ENCODE measurements at regions not wholly inside any gene's neighbourhood (a gene's known extent, or its start where the extent isn't known, plus 50 kb on each side); places are given as distances from the start of the nearest gene placed in this dataset.

GRCh38 chr6:6402006-6402405, 81.5 kb upstream of the F13A1 start:
- ChIA-PET POLR2A (no interaction called here), CTCF (interaction anchor here (1.5 kb wide), 1 partner anchor 14 kb away, joined by 3 read pairs; no protein-coding TSS in a partner anchor)
- DNase-seq (ENCODE audit: extremely low spot score) = no peak
- TF ChIP-seq CTCF (IDR thresholded peaks at IDR 0.05; ENCODE audit: control extremely low read depth, extremely low read depth, low read depth, missing control alignments) = no peak

DNA sequence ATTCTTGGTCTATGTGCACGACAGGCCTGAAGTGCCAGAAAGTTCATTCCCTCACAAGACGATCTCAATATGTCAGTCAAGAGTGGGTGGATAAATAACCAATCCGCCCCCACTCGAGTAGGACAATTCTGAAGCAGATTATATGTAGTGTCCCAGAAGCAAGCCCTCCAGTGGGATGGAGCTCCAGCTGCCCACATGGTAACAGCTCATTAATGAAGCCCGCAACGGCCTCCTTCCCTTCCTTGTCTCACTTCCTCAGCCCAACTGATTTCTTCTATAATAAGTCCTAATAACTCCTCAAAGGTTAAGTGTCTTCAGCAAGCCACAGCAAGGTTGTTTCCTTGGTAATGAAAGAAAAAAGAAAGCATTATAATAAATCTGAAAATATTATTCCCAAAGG, 82.1 kb upstream of the F13A1 start:
- DNase-seq (ENCODE audit: extremely low spot score) = no peak
- POLR2A ChIA-PET = no interaction called here
- CTCF ChIA-PET = interaction anchor here (1.5 kb wide), 1 partner anchor 14 kb away, joined by 3 read pairs; no protein-coding TSS in a partner anchor
- TF ChIP-seq CTCF (IDR thresholded peaks at IDR 0.05; ENCODE audit: control extremely low read depth, extremely low read depth, low read depth, missing control alignments) = no peak

GRCh38 chr6:6405031-6405430, 84.6 kb upstream of the F13A1 start:
- TF ChIP-seq CTCF (IDR thresholded peaks at IDR 0.05; ENCODE audit: control extremely low read depth, extremely low read depth, low read depth, missing control alignments) = no peak
- ChIA-PET POLR2A (no interaction called here), CTCF (no interaction called here)
- DNase-seq (ENCODE audit: extremely low spot score) = no peak

- TF ChIP-seq CTCF (IDR thresholded peaks at IDR 0.05; ENCODE audit: control extremely low read depth, extremely low read depth, low read depth, missing control alignments) = no peak
- no peak for DNase-seq (ENCODE audit: extremely low spot score)
- ChIA-PET POLR2A (no interaction called here), CTCF (no interaction called here)
Observed at GRCh38 chr6:6405997-6406714, 85.7 kb upstream of the F13A1 start.

DNA sequence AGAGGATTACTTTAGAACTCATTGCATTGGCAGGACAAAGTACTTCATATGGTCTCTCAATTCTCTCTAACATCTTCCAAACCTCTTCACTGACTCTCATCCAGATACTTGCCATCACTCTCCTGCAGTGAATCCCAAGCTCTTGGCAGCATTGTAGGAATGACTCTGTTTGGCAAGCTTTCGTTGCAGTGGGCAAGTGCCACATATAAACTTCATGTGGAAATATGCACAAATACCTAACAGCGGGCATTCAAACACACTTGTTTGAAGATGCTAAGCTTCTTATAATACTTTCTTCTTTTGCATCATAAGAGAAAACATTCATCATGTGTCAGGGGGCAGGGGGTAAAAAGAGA, 86.2 kb upstream of the F13A1 start:
- no peak for TF ChIP-seq CTCF (IDR thresholded peaks at IDR 0.05; ENCODE audit: control extremely low read depth, extremely low read depth, low read depth, missing control alignments)
- DNase-seq (ENCODE audit: extremely low spot score) = no peak
- POLR2A ChIA-PET = interaction anchor here (0.9 kb wide), 1 partner anchor 11 kb away, joined by 3 read pairs; no protein-coding TSS in a partner anchor
- CTCF ChIA-PET = interaction anchor here (1.0 to 1.7 kb wide), 2 partner anchors 9 to 140 kb away, joined by 3 to 7 read pairs; no protein-coding TSS in a partner anchor

DNA sequence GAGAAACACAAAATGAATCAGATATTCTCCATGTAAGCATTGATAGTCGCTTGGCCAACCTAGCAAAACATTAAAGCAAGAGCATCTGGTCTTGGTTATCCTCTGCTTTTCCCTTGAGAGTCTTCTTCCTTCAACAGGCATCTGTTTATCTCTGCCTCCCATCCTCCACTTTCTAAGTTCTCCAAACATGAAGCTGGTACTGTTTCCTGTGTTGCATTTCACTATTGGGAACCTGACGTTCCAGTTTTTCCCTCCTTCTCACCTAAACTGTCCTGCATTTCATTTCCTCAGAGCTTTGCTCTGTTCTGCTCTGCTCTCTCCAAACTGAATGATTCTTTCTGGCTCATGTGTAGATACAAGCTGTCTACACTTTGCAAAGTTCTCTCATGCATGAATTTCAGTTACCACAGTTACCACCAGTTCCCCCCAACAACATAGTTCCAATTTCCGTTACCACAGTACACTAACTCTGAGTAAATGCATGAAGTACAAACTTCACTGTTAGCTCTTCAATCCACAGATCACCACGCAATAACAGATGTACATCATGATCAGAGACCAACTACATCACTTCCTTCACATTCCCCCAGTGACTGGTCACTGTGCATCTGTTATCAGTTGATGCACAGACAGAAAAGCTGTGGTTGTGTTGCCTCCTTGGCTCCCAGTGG, 86.7 kb upstream of the F13A1 start:
- no peak for TF ChIP-seq CTCF (IDR thresholded peaks at IDR 0.05; ENCODE audit: control extremely low read depth, extremely low read depth, low read depth, missing control alignments)
- peak; percentile 52 for DNase-seq (ENCODE audit: extremely low spot score)
- ChIA-PET CTCF (interaction anchor here (1.0 to 1.7 kb wide), 4 partner anchors 8 to 139 kb away, joined by 3 to 7 read pairs (median 3); no protein-coding TSS in a partner anchor), POLR2A (interaction anchor here (0.9 kb wide), 1 partner anchor 12 kb away, joined by 3 read pairs; no protein-coding TSS in a partner anchor)
